ENCODE measurements at regions not wholly inside any gene's neighbourhood (a gene's known extent, or its start where the extent isn't known, plus 50 kb on each side); places are given as distances from the start of the nearest gene placed in this dataset.
A peak's percentile ranks its signal among the peaks of the same experiment; 100 is the strongest.

- DNase-seq: no peak
Observed at GRCh38 chr17:55632893-55633292, 89.8 kb downstream of the TMEM100 start.

GRCh38 chr17:55632236-55632635, 90.4 kb downstream of the TMEM100 start:
- DNase-seq: no peak

GRCh38 chr17:55629995-55630394, 92.7 kb downstream of the TMEM100 start:
- no peak for DNase-seq

GRCh38 chr17:55625521-55625920, 97.1 kb downstream of the TMEM100 start:
- no peak for DNase-seq

- DNase-seq: no peak
Observed at GRCh38 chr17:55624772-55625433, 97.8 kb downstream of the TMEM100 start.

GRCh38 chr17:55622547-55622946, 100.1 kb downstream of the TMEM100 start:
- DNase-seq: no peak

- DNase-seq: no peak
Observed at GRCh38 chr17:55620945-55621344, 101.7 kb downstream of the TMEM100 start.

- DNase-seq: no peak
Observed at GRCh38 chr17:55620023-55620422, 102.6 kb downstream of the TMEM100 start.

- DNase-seq: no peak
Observed at GRCh38 chr17:55617441-55617840, 105.2 kb downstream of the TMEM100 start.

- no peak for DNase-seq
Observed at GRCh38 chr17:55614061-55614460, 102.8 kb upstream of the SMIM36 start.

GRCh38 chr17:55612691-55613141, 101.5 kb upstream of the SMIM36 start:
- DNase-seq: no peak

- DNase-seq: peak; percentile 26
Observed at GRCh38 chr17:55607731-55608341, 96.6 kb upstream of the SMIM36 start.

- no peak for DNase-seq
Observed at GRCh38 chr17:55606488-55606815, 95.2 kb upstream of the SMIM36 start.

- DNase-seq: no peak
Observed at GRCh38 chr17:55605705-55606487, 94.6 kb upstream of the SMIM36 start.

- peak; percentile 38 for DNase-seq
Observed at GRCh38 chr17:55601874-55602364, 90.7 kb upstream of the SMIM36 start.

- DNase-seq: no peak
Observed at GRCh38 chr17:55598495-55598894, 87.2 kb upstream of the SMIM36 start.

- peak; percentile 21 for DNase-seq
Observed at GRCh38 chr17:55588446-55589242, 77.4 kb upstream of the SMIM36 start.

GRCh38 chr17:55587608-55588139, 76.4 kb upstream of the SMIM36 start:
- no peak for DNase-seq

- no peak for DNase-seq
Observed at GRCh38 chr17:55585629-55586028, 74.4 kb upstream of the SMIM36 start.

GRCh38 chr17:55584861-55585260, 73.6 kb upstream of the SMIM36 start:
- no peak for DNase-seq

GRCh38 chr17:55584055-55584685, 72.9 kb upstream of the SMIM36 start:
- DNase-seq: peak; percentile 38

GRCh38 chr17:55582897-55583296, 71.6 kb upstream of the SMIM36 start:
- DNase-seq: no peak

All from EL (cell line).